HFF-Myc (cell line): ENCODE measurements at regions not wholly inside any gene's neighbourhood (a gene's known extent, or its start where the extent isn't known, plus 50 kb on each side); places are given as distances from the start of the nearest gene placed in this dataset.

Experiments used
- DNase-seq: peaks from one replicate; pipeline ENCODE4 v3.0.0-alpha.2; 2011; ENCODE audit warnings: low read depth; ENCODE audit errors: extremely low read depth
- H3K4me3 ChIP-seq: replicated peaks from 2 replicates; pipeline ENCODE4 v1.5.1; 2011; ENCODE audit warnings: low read depth, mild to moderate bottlenecking, control low read depth, low read length
- CTCF ChIP-seq: IDR thresholded peaks from 2 replicates; pipeline ENCODE4 v1.5.1; 2012; ENCODE audit warnings: mild to moderate bottlenecking, low read depth, low read length, control low read depth; ENCODE audit errors: missing control alignments

- no peak for DNase-seq
- no peak overlapping the region for H3K4me3 ChIP-seq
- no peak for TF ChIP-seq CTCF
Measured at GRCh38 chr12:116352315-116352835, 74.9 kb upstream of the MED13L start.

GRCh38 chr12:116353958-116354357, 76.5 kb upstream of the MED13L start:
- no peak for TF ChIP-seq CTCF
- DNase-seq: no peak
- H3K4me3 ChIP-seq: no peak overlapping the region

GRCh38 chr12:116354534-116354933, 77.0 kb upstream of the MED13L start:
- H3K4me3 ChIP-seq: no peak overlapping the region
- TF ChIP-seq CTCF: no peak
- DNase-seq: no peak

- no peak for TF ChIP-seq CTCF
- DNase-seq: no peak
- no peak overlapping the region for H3K4me3 ChIP-seq
Measured at GRCh38 chr12:116354950-116355783, 77.7 kb upstream of the MED13L start.

- H3K4me3 ChIP-seq: no peak overlapping the region
- DNase-seq: no peak
Measured at GRCh38 chr12:116358536-116358892, 81.0 kb upstream of the MED13L start.

GRCh38 chr12:116358893-116359761, 81.6 kb upstream of the MED13L start:
- H3K4me3 ChIP-seq: no peak overlapping the region
- DNase-seq: peak; percentile 94
- no peak for TF ChIP-seq CTCF

More at GRCh38 chr12:116358536-116358892, 81.0 kb upstream of the MED13L start:
- no peak for TF ChIP-seq CTCF
